Left lung (tissue), 4 donors: ENCODE measurements at regions not wholly inside any gene's neighbourhood (a gene's known extent, or its start where the extent isn't known, plus 50 kb on each side); places are given as distances from the start of the nearest gene placed in this dataset.

Experiments
- ATAC-seq: fragments of 200-7000 bp; cut with Tn5 transposase; one replicate; pipeline ENCODE4 v1.9.1; 2020; ENCODE audit warnings: moderate library complexity
- DNase-seq, 4 donors: peaks; one replicate each; pipeline ENCODE4 v3.0.0-alpha.2; 2013 to 2020
- H3K27ac ChIP-seq, 2 donors: fragments of 200-600 bp; sonication (generic) in 1 of 2; one replicate each; pipeline versions ENCODE4 v1.5.0 to v1.8.0; 2020 to 2021
- H3K27me3 ChIP-seq, 2 donors: fragments of 200-600 bp; sonication (generic) in 1 of 2; one replicate each; pipeline versions ENCODE4 v1.5.0 to v1.8.0; 2020 to 2021
- H3K36me3 ChIP-seq, 2 donors: fragments of 200-600 bp; sonication (generic) in 1 of 2; one replicate each; pipeline versions ENCODE4 v1.5.0 to v1.8.0; 2020 to 2021
- H3K4me1 ChIP-seq, 2 donors: fragments of 200-600 bp; one replicate each; pipeline ENCODE4 v1.8.0; 2021
- H3K4me3 ChIP-seq, 2 donors: fragments of 200-600 bp; sonication (generic) in 1 of 2; one replicate each; pipeline versions ENCODE4 v1.5.0 to v1.8.0; 2020 to 2021; ENCODE audit warnings: mild to moderate bottlenecking in 1 of 2
- H3K9me3 ChIP-seq, 2 donors: fragments of 200-600 bp; sonication (generic) in 1 of 2; one replicate each; pipeline versions ENCODE4 v1.5.0 to v1.8.0; 2020 to 2021
- intact Hi-C, 2 donors: fragments of 100-400 bp; cut with DNase I; formaldehyde crosslinking; loops; one replicate each; pipeline versions ENCODE4 v1.11.2 to v1.14.2; 2022
- TF ChIP-seq, protein P1 (sequence below), 2 donors: fragments of 200-600 bp; sonication (generic) in 1 of 2; IDR thresholded peaks; one replicate each; pipeline versions ENCODE4 v1.5.0 to v1.8.0; 2021; ENCODE audit warnings: antibody characterized with exemption in 2 of 2
- donor health status: DM: no; HTN: yes; CAD: no.
- donor health status: DM: no; HTN: no; CAD: no.

DNA sequence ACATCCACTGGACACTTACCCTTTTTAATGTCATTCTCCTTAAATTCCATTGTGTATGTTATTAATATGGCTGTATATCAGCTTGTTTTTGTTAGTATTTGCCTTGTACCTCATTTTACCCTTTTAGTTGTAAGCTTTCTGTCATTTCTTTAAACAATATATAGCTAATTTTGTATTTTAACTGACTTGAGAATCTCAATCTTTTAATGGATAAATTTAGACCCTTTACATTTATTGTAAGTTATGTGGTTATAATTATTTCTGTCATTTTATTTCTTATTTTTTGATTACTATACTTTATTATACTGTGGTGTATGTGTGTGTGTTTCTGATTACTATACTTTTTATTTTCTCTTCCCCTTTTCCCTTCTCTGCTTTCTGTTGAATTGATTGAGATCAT lies 159.0 kb upstream of the LHX5 start:
- TF ChIP-seq, protein P1, sequence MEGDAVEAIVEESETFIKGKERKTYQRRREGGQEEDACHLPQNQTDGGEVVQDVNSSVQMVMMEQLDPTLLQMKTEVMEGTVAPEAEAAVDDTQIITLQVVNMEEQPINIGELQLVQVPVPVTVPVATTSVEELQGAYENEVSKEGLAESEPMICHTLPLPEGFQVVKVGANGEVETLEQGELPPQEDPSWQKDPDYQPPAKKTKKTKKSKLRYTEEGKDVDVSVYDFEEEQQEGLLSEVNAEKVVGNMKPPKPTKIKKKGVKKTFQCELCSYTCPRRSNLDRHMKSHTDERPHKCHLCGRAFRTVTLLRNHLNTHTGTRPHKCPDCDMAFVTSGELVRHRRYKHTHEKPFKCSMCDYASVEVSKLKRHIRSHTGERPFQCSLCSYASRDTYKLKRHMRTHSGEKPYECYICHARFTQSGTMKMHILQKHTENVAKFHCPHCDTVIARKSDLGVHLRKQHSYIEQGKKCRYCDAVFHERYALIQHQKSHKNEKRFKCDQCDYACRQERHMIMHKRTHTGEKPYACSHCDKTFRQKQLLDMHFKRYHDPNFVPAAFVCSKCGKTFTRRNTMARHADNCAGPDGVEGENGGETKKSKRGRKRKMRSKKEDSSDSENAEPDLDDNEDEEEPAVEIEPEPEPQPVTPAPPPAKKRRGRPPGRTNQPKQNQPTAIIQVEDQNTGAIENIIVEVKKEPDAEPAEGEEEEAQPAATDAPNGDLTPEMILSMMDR (IDR thresholded peaks at IDR 0.05) = no peak
- H3K4me1 ChIP-seq = no peaks in the 10 kb centered on the region
- no peak overlapping the region for H3K4me3 ChIP-seq
- intact Hi-C loops = no loop called here
- no peaks in the 10 kb centered on the region for H3K36me3 ChIP-seq
- H3K27ac ChIP-seq = no peak overlapping the region
- ATAC-seq = no peak
- no peak for DNase-seq
- H3K9me3 ChIP-seq = peaks cover 5 to 37% of the 10 kb centered on the region in 2 donors
- peaks cover 0 to 18% of the 10 kb centered on the region in 2 donors for H3K27me3 ChIP-seq

GRCh38 chr12:113625499-113625898 lies 153.8 kb upstream of the LHX5 start:
- DNase-seq (no peak), ATAC-seq (no peak)
- H3K27me3 ChIP-seq = peaks cover 0 to 4% of the 10 kb centered on the region in 2 donors
- H3K4me1 ChIP-seq = no peaks in the 10 kb centered on the region
- H3K27ac ChIP-seq = no peak overlapping the region
- intact Hi-C loops = no loop called here
- peaks cover 5 to 42% of the 10 kb centered on the region in 2 donors for H3K9me3 ChIP-seq
- H3K36me3 ChIP-seq = no peaks in the 10 kb centered on the region
- no peak overlapping the region for H3K4me3 ChIP-seq
- TF ChIP-seq, protein P1 (IDR thresholded peaks at IDR 0.05) = no peak

DNA sequence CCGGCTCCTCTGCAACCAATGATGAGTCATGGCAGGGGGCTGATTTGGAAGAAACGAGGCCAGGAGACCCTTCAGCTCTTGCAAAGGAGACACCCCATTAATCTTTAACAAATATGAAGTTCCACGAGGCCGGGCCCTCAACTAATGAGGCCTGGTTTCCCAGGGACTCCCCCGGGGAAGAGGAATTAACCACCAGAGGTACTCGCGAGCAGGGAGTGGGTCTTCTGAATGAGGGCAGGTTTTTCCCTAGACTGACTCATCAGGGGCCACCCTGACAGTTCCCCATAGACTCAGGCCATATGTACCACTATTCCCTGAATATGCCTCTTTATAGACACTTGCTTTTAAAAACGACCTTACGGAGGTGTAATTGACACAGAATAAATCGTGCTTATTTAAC lies 150.7 kb upstream of the LHX5 start:
- H3K9me3 ChIP-seq = peaks cover 5 to 29% of the 10 kb centered on the region in 2 donors
- TF ChIP-seq, protein P1 (IDR thresholded peaks at IDR 0.05) = no peak
- intact Hi-C loops = no loop called here

GRCh38 chr12:113620437-113620976 lies 148.8 kb upstream of the LHX5 start:
- DNase-seq (no peak), ATAC-seq (no peak)
- intact Hi-C loops = no loop called here
- TF ChIP-seq, protein P1 (IDR thresholded peaks at IDR 0.05) = no peak
- Histone ChIP-seq H3K27me3 (peaks cover 0 to 38% of the 10 kb centered on the region in 2 donors), H3K36me3 (no peaks in the 10 kb centered on the region), H3K4me1 (no peaks in the 10 kb centered on the region), H3K27ac (no peak overlapping the region), H3K4me3 (no peak overlapping the region), H3K9me3 (peaks cover 0 to 14% of the 10 kb centered on the region in 2 donors)

More for the DNA sequence above, 150.7 kb upstream of the LHX5 start:
- ATAC-seq (no peak), DNase-seq (no peak)
- Histone ChIP-seq H3K36me3 (no peaks in the 10 kb centered on the region), H3K27me3 (peaks cover 0 to 31% of the 10 kb centered on the region in 2 donors), H3K27ac (no peak overlapping the region), H3K4me3 (no peak overlapping the region), H3K4me1 (no peaks in the 10 kb centered on the region)

GRCh38 chr12:113619202-113619601 lies 147.5 kb upstream of the LHX5 start:
- H3K9me3 ChIP-seq = peaks cover 0 to 5% of the 10 kb centered on the region in 2 donors
- TF ChIP-seq, protein P1 (IDR thresholded peaks at IDR 0.05) = no peak
- intact Hi-C loops = no loop called here
- H3K36me3 ChIP-seq = no peaks in the 10 kb centered on the region
- H3K4me1 ChIP-seq = no peaks in the 10 kb centered on the region
- peaks cover 0 to 47% of the 10 kb centered on the region in 2 donors for H3K27me3 ChIP-seq
- DNase-seq (no peak), ATAC-seq (no peak)
- H3K4me3 ChIP-seq = no peak overlapping the region
- H3K27ac ChIP-seq = no peak overlapping the region
